ENCODE measurements at regions not wholly inside any gene's neighbourhood (a gene's known extent, or its start where the extent isn't known, plus 50 kb on each side); places are given as distances from the start of the nearest gene placed in this dataset.

DNA sequence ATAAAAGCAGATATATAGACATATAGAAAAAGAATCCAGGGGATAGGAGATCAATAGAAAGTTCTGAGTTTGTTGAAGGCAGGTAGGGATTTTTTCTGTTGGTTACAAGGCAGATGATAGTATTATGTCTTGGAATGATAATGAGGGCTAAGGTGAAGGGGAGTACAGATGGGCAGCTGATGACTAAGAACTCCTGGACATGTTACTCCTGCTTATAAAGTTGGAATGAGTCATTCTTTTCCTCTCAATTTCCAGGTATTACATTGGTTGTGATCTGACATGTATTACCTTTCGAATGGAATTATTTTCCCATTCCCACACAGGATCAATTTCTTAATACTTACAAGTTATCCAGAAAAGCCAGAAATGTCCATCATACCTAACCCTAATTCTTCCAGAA, 545.2 kb upstream of the MGAT4C start:
- in situ Hi-C loops (cut with MboI; ENCODE audit: low sequenced_read_pairs, unreplicated experiment), result no loop called here
- TF ChIP-seq, protein P1, sequence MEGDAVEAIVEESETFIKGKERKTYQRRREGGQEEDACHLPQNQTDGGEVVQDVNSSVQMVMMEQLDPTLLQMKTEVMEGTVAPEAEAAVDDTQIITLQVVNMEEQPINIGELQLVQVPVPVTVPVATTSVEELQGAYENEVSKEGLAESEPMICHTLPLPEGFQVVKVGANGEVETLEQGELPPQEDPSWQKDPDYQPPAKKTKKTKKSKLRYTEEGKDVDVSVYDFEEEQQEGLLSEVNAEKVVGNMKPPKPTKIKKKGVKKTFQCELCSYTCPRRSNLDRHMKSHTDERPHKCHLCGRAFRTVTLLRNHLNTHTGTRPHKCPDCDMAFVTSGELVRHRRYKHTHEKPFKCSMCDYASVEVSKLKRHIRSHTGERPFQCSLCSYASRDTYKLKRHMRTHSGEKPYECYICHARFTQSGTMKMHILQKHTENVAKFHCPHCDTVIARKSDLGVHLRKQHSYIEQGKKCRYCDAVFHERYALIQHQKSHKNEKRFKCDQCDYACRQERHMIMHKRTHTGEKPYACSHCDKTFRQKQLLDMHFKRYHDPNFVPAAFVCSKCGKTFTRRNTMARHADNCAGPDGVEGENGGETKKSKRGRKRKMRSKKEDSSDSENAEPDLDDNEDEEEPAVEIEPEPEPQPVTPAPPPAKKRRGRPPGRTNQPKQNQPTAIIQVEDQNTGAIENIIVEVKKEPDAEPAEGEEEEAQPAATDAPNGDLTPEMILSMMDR (IDR thresholded peaks at IDR 0.05; ENCODE audit: borderline replicate concordance, control extremely low read depth, extremely low read depth, insufficient read depth, missing control alignments), result no peak
- DNase-seq (ENCODE audit: low spot score), result no peak

DNA sequence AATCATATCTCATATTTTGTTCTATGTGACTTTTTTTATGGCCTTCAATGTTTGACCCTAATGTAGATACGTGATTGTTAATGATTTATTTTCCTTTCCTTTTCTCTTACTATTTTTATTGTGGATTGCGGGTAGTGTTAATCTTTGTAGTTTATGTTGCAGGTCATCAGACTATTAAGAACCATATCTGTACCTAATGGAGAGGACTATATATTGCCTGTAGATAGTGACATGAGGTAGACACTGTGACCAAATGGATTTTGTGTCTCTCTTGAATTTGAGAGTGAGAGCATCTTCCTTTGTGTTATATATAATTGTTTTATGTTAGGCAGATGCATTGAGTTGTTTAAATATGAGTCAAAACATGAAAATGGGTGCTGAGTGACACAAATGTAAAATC, 543.4 kb upstream of the MGAT4C start:
- DNase-seq (ENCODE audit: low spot score), result no peak
- in situ Hi-C loops (cut with MboI; ENCODE audit: low sequenced_read_pairs, unreplicated experiment), result no loop called here
- TF ChIP-seq, protein P1 (IDR thresholded peaks at IDR 0.05; ENCODE audit: borderline replicate concordance, control extremely low read depth, extremely low read depth, insufficient read depth, missing control alignments), result no peak

DNA sequence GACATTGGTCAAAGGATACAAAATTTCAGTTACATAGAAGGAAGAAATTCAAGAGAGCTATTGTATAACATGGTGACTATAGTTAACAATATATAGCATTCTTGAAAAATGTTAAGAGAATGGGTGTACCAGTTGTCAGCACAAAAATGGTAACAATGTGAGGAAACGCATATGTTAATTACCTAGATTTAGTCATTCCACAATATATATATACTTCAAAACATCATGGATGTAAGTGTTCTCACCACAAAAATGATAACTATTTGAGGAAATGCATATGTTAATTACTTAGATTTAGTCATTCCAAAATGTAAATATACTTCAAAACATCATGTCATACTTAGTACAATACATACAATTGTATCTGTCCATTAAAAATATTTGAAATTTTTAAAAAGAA, 540.4 kb upstream of the MGAT4C start:
- TF ChIP-seq, protein P1 (IDR thresholded peaks at IDR 0.05; ENCODE audit: borderline replicate concordance, control extremely low read depth, extremely low read depth, insufficient read depth, missing control alignments), result no peak
- in situ Hi-C loops (cut with MboI; ENCODE audit: low sequenced_read_pairs, unreplicated experiment), result no loop called here
- no peak for DNase-seq (ENCODE audit: low spot score)

DNA sequence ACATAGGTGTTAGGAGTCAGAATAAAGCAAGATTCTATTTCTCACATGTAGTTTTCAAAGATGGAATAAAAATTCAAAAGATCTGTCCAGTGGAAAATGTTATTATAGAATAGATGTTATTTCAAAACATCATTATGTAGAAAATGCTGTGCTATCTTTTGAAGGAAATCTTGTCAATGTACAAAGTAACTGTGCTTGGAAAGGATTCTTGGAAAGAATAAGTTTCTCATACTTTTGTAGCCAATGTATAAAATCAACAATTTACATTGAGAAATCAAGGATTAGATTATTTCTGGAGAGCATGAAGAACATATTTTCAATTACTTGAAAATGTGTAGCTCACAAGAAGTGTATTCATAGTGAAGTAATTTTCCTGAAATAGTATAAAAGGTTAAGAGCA, 532.5 kb upstream of the MGAT4C start:
- TF ChIP-seq, protein P1 (IDR thresholded peaks at IDR 0.05; ENCODE audit: borderline replicate concordance, control extremely low read depth, extremely low read depth, insufficient read depth, missing control alignments), result no peak
- no peak for DNase-seq (ENCODE audit: low spot score)
- in situ Hi-C loops (cut with MboI; ENCODE audit: low sequenced_read_pairs, unreplicated experiment), result no loop called here

DNA sequence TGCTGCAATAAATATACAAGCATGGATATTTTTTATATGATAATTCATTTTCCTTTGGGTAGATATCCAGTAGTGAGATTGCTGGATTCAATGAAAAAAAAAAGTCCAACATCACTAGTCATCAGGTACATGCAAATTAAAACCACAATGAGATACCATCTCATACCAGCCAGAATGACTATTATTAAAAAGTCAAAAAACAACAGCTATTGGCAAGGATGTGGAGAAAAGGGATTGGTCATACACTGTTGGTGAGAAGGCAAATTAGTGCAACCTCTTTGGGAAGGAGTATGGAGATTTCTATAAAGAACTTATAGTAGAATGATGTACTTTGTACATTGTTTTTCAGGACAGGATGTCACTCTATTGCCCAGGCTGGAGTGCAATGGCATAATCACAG, 531.2 kb upstream of the MGAT4C start:
- in situ Hi-C loops (cut with MboI; ENCODE audit: low sequenced_read_pairs, unreplicated experiment), result no loop called here
- TF ChIP-seq, protein P1 (IDR thresholded peaks at IDR 0.05; ENCODE audit: borderline replicate concordance, control extremely low read depth, extremely low read depth, insufficient read depth, missing control alignments), result no peak
- no peak for DNase-seq (ENCODE audit: low spot score)

DNA sequence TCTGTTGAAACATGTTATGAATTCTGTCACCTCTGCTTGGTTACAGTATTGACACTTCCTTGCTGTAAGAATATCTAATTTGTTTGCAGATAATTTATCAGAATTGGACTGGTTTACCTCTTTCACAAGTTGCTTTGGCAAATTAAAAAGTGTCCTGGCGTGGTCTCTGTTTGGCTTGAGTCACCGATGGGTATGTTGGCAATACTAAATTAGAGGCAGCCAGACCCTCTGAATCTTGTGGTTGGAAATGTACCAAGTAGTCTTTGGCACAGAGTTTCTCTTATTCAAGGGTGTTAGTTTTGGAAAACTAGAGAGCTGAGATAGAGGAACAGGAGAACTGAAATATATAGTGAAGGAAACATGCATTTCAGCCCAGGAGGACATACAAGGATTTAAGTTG, 521.1 kb upstream of the MGAT4C start:
- TF ChIP-seq, protein P1 (IDR thresholded peaks at IDR 0.05; ENCODE audit: borderline replicate concordance, control extremely low read depth, extremely low read depth, insufficient read depth, missing control alignments), result no peak
- in situ Hi-C loops (cut with MboI; ENCODE audit: low sequenced_read_pairs, unreplicated experiment), result no loop called here
- DNase-seq (ENCODE audit: low spot score), result no peak

DNA sequence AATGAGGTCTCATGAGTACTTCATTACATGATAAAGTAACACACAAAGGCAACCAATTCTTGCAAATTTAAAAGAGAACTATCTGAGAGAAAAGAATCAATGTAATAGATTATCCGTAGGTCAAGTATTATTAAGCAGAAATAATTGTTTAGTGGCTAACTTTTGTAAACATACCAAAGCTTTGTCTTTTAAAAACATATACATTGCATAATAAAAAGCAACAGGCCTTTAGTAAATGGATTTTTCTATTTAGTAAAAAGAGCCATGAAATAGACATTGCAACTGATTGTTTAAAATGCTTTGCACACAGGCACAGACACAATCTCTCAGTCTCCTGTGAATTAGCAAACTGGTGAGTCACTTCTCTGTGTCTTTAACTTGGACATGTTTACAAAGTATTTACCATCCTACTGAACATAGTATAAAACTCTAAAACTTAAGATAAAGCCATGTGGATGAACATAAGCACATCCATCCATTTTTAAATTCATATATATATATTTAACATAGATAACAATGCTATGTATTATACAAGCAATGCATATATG, 518.7 kb upstream of the MGAT4C start:
- TF ChIP-seq, protein P1 (IDR thresholded peaks at IDR 0.05; ENCODE audit: borderline replicate concordance, control extremely low read depth, extremely low read depth, insufficient read depth, missing control alignments), result no peak
- no peak for DNase-seq (ENCODE audit: low spot score)
- in situ Hi-C loops (cut with MboI; ENCODE audit: low sequenced_read_pairs, unreplicated experiment), result no loop called here

Measured in GM13976 (cell line).